Chondrocyte (in vitro differentiated cells): ENCODE measurements at regions not wholly inside any gene's neighbourhood (a gene's known extent, or its start where the extent isn't known, plus 50 kb on each side); places are given as distances from the start of the nearest gene placed in this dataset.

Source experiments
- DNase-seq: peaks from one replicate; pipeline ENCODE4 v3.0.0; 2021; ENCODE audit warnings: mixed read lengths, low spot score
- H3K27ac Mint-ChIP-seq: one replicate; pipeline ENCODE4 v1.8.0; 2021; ENCODE audit warnings: mild to moderate bottlenecking, moderate library complexity, mixed read lengths; ENCODE audit not compliant: unreplicated experiment
- H3K27me3 Mint-ChIP-seq: 2 replicates; pipeline ENCODE4 v1.8.0; 2021; ENCODE audit warnings: low read depth, mixed read lengths
- H3K36me3 Mint-ChIP-seq: 2 replicates; pipeline ENCODE4 v1.8.0; 2021; ENCODE audit warnings: low read depth, mixed read lengths
- H3K4me1 Mint-ChIP-seq: 2 replicates; pipeline ENCODE4 v1.8.0; 2021; ENCODE audit warnings: low read depth, mild to moderate bottlenecking, mixed read lengths
- H3K4me3 Mint-ChIP-seq: one replicate; pipeline ENCODE4 v1.8.0; 2021; ENCODE audit warnings: mild to moderate bottlenecking, moderate library complexity, mixed read lengths; ENCODE audit not compliant: unreplicated experiment
- H3K9me3 Mint-ChIP-seq: 2 replicates; pipeline ENCODE4 v1.8.0; 2021; ENCODE audit warnings: low read depth, mixed read lengths
- TF ChIP-seq, protein P1 (sequence below): fragments of 200-600 bp; sonication (generic); IDR thresholded peaks from 2 replicates; pipeline ENCODE4 v1.5.0; 2021; ENCODE audit warnings: antibody characterized with exemption, mild to moderate bottlenecking, moderate library complexity

DNA sequence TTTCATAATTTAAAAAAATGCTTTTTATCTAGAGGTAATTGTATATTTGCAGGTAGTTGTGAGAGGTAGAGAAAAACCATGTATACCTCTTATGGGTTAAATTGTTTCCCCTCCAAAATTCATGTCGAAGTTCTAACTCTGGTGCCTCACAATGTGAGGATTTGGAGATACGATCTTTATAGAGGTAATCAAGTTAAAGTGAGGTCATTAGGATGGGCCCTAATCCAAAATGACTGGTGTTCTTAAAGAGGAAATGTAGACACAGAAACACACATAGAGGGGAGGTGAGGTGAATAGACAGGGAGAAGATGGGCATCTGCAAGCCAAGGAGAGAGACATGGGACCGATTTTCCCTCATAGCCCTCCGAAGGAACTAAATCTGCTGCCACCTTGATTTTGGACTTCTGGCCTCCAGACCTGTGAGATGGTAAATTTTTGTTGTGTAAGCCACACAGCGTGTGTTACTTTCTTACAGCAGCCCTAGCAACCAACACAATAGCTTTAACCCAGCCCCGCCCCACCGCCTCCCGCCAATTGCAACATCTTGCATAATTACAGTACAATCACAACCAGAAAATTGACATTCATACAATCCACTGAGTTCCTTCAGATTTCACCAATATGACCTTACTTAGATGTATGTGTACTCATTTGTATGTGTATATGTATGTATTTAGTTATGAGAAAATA lies 208.9 kb downstream of the MIB1 start:
- TF ChIP-seq, protein P1, sequence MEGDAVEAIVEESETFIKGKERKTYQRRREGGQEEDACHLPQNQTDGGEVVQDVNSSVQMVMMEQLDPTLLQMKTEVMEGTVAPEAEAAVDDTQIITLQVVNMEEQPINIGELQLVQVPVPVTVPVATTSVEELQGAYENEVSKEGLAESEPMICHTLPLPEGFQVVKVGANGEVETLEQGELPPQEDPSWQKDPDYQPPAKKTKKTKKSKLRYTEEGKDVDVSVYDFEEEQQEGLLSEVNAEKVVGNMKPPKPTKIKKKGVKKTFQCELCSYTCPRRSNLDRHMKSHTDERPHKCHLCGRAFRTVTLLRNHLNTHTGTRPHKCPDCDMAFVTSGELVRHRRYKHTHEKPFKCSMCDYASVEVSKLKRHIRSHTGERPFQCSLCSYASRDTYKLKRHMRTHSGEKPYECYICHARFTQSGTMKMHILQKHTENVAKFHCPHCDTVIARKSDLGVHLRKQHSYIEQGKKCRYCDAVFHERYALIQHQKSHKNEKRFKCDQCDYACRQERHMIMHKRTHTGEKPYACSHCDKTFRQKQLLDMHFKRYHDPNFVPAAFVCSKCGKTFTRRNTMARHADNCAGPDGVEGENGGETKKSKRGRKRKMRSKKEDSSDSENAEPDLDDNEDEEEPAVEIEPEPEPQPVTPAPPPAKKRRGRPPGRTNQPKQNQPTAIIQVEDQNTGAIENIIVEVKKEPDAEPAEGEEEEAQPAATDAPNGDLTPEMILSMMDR: no peak
- Mint-ChIP-seq H3K27me3 (peaks cover 42% of the 10 kb centered on the region), H3K4me3 (no peak overlapping the region), H3K27ac (no peak overlapping the region), H3K36me3 (peaks cover 2% of the 10 kb centered on the region), H3K9me3 (no peaks in the 10 kb centered on the region), H3K4me1 (no peaks in the 10 kb centered on the region)
- DNase-seq: no peak

DNA sequence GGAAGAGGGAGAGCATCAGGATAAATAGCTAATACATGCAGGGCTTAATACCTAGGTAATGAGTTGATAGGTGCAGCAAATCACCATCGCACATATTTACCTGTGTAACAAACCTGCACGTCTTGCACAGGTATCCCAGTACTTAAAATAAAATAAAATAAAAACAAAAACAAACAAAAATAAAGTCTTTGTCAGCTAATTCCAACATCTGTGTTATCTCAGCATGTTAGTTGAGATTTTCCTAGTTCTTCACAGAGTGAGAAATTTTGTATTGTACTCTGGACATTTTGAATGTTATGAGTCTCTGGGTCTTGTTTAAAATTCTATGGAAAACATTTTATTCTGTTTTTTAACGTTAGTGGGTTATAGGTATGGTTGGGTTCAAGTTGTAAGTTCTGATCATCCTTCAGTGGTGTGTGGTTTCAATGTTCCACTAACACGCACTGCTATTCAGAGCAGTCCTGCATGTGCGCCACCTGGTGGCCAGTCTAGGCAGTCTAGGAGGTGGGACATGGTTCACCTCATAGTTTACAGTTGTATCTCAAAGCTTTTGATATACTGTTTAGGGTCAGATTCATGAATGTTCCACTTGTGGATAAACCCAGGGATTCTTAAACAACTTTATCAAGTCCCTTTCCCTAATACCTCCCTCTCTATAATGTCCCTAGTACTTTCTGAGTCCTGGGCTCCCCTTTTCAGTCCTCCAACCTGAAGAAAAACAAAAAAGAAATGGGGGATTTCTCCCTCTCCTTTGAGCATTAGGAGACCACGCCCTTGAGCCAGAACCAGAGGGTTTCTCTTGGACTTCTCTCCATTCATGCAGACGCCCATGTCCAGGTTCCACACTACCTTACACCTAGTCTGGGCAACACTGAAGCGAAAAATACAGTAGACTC lies 213.4 kb upstream of the GATA6 start:
- H3K27ac Mint-ChIP-seq: no peak overlapping the region
- H3K4me3 Mint-ChIP-seq: no peak overlapping the region
- H3K27me3 Mint-ChIP-seq: peaks cover 48% of the 10 kb centered on the region
- no peaks in the 10 kb centered on the region for H3K4me1 Mint-ChIP-seq
- H3K9me3 Mint-ChIP-seq: no peaks in the 10 kb centered on the region
- TF ChIP-seq, protein P1: peak; percentile 94
- no peak for DNase-seq
- peaks cover 2% of the 10 kb centered on the region for H3K36me3 Mint-ChIP-seq

DNA sequence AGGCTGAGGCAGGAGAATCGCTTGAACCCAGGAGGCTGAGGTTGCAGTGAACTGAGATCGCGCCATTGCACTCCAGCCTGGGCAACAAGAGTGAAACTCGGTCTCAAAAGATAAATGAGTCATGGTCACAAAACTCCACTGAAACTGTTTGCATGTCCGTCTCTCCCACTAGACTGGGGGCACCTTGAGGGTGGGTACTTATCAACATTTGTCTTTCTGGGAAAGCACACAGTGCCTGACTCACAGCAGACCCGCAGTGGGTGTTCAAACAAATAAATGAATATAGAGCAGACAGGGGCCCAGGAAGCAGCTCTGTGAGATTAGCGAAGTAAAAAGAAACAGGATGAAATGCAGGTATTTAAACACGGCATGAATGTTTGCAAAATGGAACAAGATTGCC lies 211.1 kb upstream of the GATA6 start:
- Mint-ChIP-seq H3K27me3 (peaks cover 41% of the 10 kb centered on the region), H3K27ac (no peak overlapping the region), H3K9me3 (no peaks in the 10 kb centered on the region), H3K36me3 (peaks cover 2% of the 10 kb centered on the region), H3K4me1 (no peaks in the 10 kb centered on the region), H3K4me3 (no peak overlapping the region)
- TF ChIP-seq, protein P1: no peak
- DNase-seq: no peak

DNA sequence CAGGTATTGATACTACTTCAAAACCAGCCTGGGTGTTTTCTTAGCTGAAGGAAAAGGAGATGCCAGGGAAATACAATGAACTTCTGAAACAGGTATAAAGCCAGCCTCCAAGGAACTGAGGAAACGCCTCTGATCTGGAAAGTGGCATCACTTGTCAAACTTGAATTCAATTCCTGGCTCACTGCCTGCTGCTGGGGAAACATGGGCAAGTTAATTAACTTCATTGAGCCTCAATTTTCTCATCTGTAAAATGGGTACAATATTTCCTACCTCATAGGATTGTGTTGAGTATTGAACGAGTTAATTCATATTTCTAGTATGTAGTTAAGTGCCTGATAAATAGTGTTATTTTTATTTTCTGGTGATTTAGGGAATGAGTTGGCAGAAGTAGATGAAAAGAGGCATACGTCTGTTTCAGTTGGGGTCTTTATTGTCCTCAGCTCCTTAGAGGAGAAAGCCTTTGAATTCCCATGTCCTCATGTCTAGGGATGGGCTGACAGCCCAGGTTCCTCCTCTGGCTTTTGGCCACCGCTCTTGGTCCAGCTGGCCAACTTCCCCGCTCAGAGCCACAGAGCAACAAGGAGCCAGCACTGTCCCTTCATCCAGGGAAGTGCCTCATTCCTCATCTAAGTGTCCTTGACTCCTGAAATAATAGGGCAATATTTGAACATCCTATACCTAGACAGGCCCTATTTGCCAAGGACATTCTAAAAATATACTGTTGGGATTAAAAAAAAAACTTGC lies 210.5 kb upstream of the GATA6 start:
- H3K4me1 Mint-ChIP-seq: no peaks in the 10 kb centered on the region
- H3K27me3 Mint-ChIP-seq: peaks cover 41% of the 10 kb centered on the region
- no peaks in the 10 kb centered on the region for H3K9me3 Mint-ChIP-seq
- H3K27ac Mint-ChIP-seq: no peak overlapping the region
- TF ChIP-seq, protein P1: no peak
- no peak overlapping the region for H3K4me3 Mint-ChIP-seq
- peaks cover 2% of the 10 kb centered on the region for H3K36me3 Mint-ChIP-seq
- no peak for DNase-seq

DNA sequence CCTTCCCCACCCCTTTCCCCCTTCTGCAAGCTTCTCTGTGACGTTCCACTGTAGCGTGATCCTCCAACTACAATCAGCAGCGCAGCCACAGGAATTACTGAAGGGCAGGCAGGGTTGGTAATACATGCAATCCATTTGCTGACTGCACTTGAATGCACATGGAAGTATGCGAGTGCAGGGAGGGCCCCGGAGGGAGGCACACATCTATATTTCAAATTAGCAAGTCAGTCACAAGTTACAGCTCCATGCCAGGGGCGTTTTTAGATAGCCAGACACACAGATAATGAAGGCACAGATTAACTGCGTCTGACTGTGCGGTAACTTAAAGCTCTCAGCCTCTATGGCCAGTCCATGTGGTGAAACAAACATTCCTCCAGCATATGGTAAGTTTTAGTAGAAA lies 209.2 kb upstream of the GATA6 start:
- no peaks in the 10 kb centered on the region for H3K9me3 Mint-ChIP-seq
- peaks cover 37% of the 10 kb centered on the region for H3K27me3 Mint-ChIP-seq
- TF ChIP-seq, protein P1: no peak
- no peaks in the 10 kb centered on the region for H3K4me1 Mint-ChIP-seq
- no peak overlapping the region for H3K27ac Mint-ChIP-seq
- no peak for DNase-seq
- H3K4me3 Mint-ChIP-seq: no peak overlapping the region
- no peaks in the 10 kb centered on the region for H3K36me3 Mint-ChIP-seq
